ENCODE measurements at regions not wholly inside any gene's neighbourhood (a gene's known extent, or its start where the extent isn't known, plus 50 kb on each side); places are given as distances from the start of the nearest gene placed in this dataset.

DNA sequence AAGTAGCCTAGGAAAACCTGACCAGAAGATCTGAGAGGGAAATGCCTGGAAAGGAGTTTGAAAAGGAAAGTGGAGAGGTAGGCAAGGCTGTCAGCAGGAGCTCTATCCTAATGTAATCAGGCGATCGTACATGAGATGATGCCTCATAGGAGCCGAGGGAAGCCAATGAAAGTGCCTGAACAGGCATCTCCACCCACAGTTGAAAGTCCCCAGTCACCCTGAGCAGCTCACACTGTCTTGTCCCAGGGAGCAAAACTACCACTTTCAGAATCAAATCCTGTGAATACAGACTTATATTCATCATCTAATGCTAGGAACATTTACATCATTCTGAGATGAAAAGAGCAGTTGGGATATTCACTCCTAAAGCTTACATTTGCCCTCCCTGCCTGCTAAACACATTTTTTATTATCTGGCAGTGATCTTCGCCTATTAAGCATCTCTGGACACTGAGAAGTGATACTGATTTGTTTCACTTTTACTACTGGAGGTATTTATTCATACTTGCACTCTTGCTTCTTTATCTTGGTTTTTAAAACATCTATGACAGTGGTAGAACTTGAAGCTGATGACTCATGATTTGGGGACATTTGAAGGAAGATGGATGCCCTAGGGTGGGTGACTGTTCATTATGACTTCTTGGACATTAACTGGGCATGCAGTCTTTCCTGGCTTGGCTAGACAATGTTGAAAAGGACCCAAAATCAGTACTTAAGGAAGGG is 221.6 kb downstream of the SEC16B start:
- WGBS, 3 donors, result 64 to 78% (median 75%) methylated on average over 4 of the region's 4 CpGs
- Histone ChIP-seq H3K27me3 (ENCODE audit: control insufficient read depth in 3 of 3, insufficient read depth in 3 of 3, low read length in 3 of 3) (no peaks in the 10 kb centered on the region), H3K4me3 (ENCODE audit: low read depth in 1 of 3, low read length in 3 of 3) (no peak overlapping the region), H3K27ac (ENCODE audit: low read depth in 1 of 3, low read length in 2 of 3) (no peak overlapping the region), H3K4me1 (ENCODE audit: control insufficient read depth in 3 of 3, insufficient read depth in 2 of 3, low read depth in 1 of 3, low read length in 2 of 3) (no peaks in the 10 kb centered on the region), H3K36me3 (ENCODE audit: control insufficient read depth in 3 of 3, insufficient read depth in 2 of 3, low read depth in 1 of 3, low read length in 3 of 3) (no peaks in the 10 kb centered on the region), H3K9me3 (ENCODE audit: control insufficient read depth in 2 of 2, insufficient read depth in 1 of 2, low read depth in 1 of 2, low read length in 1 of 2) (no peaks in the 10 kb centered on the region)
- FAIRE-seq, result no peak
- no peak for DNase-seq

DNA sequence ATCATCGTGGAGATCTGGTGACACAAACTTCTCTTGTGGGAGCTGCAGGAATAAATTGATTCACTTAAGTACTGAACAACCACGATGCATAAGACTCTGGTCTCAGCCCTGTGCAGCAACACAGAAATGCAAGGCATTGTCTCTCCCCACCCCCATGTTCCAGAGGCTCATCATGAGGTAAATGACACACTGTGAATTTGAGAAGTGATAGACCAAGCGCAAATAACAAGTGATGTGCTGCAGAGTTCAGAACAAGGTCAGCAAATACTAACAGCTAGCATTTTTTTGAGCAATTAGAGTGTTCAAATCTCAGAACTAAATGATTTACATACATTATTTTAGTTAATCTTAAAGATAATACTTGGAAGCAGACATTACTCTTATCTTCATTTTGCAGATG is 223.7 kb downstream of the SEC16B start:
- Histone ChIP-seq H3K9me3 (ENCODE audit: control insufficient read depth in 2 of 2, insufficient read depth in 1 of 2, low read depth in 1 of 2, low read length in 1 of 2) (no peaks in the 10 kb centered on the region), H3K27ac (ENCODE audit: low read depth in 1 of 3, low read length in 2 of 3) (no peak overlapping the region), H3K36me3 (ENCODE audit: control insufficient read depth in 3 of 3, insufficient read depth in 2 of 3, low read depth in 1 of 3, low read length in 3 of 3) (no peaks in the 10 kb centered on the region), H3K4me1 (ENCODE audit: control insufficient read depth in 3 of 3, insufficient read depth in 2 of 3, low read depth in 1 of 3, low read length in 2 of 3) (no peaks in the 10 kb centered on the region), H3K4me3 (ENCODE audit: low read depth in 1 of 3, low read length in 3 of 3) (no peak overlapping the region), H3K27me3 (ENCODE audit: control insufficient read depth in 3 of 3, insufficient read depth in 3 of 3, low read length in 3 of 3) (no peaks in the 10 kb centered on the region)
- 59 to 62% (median 61%) methylated on average over 3 of the region's 3 CpGs for WGBS, 3 donors
- DNase-seq (no peak), FAIRE-seq (no peak)

DNA sequence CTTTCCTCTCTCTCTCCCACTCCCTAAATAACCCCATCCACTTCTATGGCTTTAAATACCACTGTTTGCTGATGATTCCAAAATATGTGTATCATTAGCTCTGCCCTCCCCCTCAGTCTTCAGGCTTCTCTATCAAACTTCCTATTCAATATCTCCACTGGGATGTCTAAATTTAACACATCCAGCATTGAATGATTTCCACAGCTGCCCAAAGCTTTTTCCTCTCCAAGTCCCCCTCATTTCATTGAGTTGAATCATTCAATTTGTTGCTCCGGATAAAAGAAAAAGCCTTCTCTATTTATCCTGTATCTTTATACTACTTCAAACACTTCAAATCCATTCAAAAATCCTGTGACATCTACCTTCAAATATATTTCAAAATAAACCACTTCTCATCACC is 225.0 kb downstream of the SEC16B start:
- no peak overlapping the region for H3K27ac ChIP-seq (ENCODE audit: low read depth in 1 of 3, low read length in 2 of 3)
- FAIRE-seq, result no peak
- 81 to 93% (median 88%) methylated on average over 1 of the region's 1 CpG for WGBS, 3 donors
- H3K27me3 ChIP-seq (ENCODE audit: control insufficient read depth in 3 of 3, insufficient read depth in 3 of 3, low read length in 3 of 3), result no peaks in the 10 kb centered on the region
- H3K4me3 ChIP-seq (ENCODE audit: low read depth in 1 of 3, low read length in 3 of 3), result no peak overlapping the region
- no peaks in the 10 kb centered on the region for H3K4me1 ChIP-seq (ENCODE audit: control insufficient read depth in 3 of 3, insufficient read depth in 2 of 3, low read depth in 1 of 3, low read length in 2 of 3)
- no peak for DNase-seq
- no peaks in the 10 kb centered on the region for H3K36me3 ChIP-seq (ENCODE audit: control insufficient read depth in 3 of 3, insufficient read depth in 2 of 3, low read depth in 1 of 3, low read length in 3 of 3)
- no peaks in the 10 kb centered on the region for H3K9me3 ChIP-seq (ENCODE audit: control insufficient read depth in 2 of 2, insufficient read depth in 1 of 2, low read depth in 1 of 2, low read length in 1 of 2)

DNA sequence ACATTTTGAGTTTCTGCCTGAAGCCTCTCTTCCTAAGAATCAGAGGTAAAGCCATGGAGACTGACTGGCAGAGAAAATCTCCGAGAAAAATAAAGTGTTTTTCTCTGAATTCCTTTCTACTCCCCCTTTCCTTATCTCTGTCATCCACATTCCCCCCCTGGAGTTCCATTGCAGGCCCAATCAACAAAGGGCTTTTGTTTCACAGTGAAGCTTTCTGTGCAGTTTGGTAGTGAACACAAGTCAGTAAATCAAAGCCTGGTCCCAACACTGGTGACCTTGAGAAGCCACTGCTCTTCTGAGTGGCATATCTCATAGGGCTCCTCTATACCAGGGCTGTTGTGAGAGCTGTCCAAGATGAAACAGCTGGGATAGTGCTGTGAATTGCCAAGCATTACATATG is 228.4 kb downstream of the SEC16B start:
- WGBS, 3 donors, result 20 to 31% (median 30%) methylated on average over 1 of the region's 1 CpG

DNA sequence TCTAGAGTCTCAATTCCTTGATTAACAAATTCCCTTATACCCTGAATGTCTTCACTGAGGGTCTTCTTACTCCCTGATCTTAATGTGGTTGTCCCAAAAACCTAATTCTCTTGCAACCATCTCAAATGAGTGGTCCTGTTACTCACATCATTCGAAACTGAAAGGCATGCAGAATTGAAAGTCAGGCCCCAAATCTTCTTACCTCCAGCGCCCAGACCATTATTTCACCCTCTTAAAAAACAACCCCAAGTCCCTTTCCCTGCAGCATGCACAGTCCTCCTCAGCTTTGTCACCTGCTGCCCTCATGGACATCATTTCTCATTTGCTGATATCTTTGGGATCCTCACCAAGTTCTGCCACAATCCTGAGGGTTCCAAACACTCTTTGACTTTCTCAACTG is 230.1 kb downstream of the SEC16B start:
- 69 to 85% (median 78%) methylated on average over 2 of the region's 2 CpGs for WGBS, 3 donors

More for the DNA sequence above, 228.4 kb downstream of the SEC16B start:
- Histone ChIP-seq H3K27ac (ENCODE audit: low read depth in 1 of 3, low read length in 2 of 3) (no peak overlapping the region), H3K36me3 (ENCODE audit: control insufficient read depth in 3 of 3, insufficient read depth in 2 of 3, low read depth in 1 of 3, low read length in 3 of 3) (no peaks in the 10 kb centered on the region), H3K4me1 (ENCODE audit: control insufficient read depth in 3 of 3, insufficient read depth in 2 of 3, low read depth in 1 of 3, low read length in 2 of 3) (no peaks in the 10 kb centered on the region), H3K4me3 (ENCODE audit: low read depth in 1 of 3, low read length in 3 of 3) (no peak overlapping the region), H3K27me3 (ENCODE audit: control insufficient read depth in 3 of 3, insufficient read depth in 3 of 3, low read length in 3 of 3) (no peaks in the 10 kb centered on the region), H3K9me3 (ENCODE audit: control insufficient read depth in 2 of 2, insufficient read depth in 1 of 2, low read depth in 1 of 2, low read length in 1 of 2) (no peaks in the 10 kb centered on the region)
- FAIRE-seq (no peak), DNase-seq (no peak)

DNA sequence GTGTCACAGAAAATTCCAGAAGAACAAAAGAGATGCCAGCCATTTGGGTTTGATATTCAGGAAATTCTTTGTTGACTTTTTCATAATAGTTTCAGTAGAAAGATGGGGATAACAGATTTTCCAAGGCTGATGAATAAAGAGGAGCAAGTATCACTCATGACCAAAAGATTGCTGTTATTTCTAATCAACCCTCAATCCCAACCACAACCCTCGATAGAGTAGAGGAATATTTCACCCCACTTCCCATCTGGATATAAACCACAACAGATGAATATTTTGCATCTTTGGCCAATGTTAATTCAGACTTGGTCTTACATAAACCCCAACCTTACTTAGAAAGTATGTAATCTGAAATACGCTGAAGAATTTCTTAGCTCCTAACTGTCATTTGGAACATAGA is 232.4 kb downstream of the SEC16B start:
- Histone ChIP-seq H3K27me3 (ENCODE audit: control insufficient read depth in 3 of 3, insufficient read depth in 3 of 3, low read length in 3 of 3) (no peaks in the 10 kb centered on the region), H3K36me3 (ENCODE audit: control insufficient read depth in 3 of 3, insufficient read depth in 2 of 3, low read depth in 1 of 3, low read length in 3 of 3) (no peaks in the 10 kb centered on the region), H3K4me1 (ENCODE audit: control insufficient read depth in 3 of 3, insufficient read depth in 2 of 3, low read depth in 1 of 3, low read length in 2 of 3) (no peaks in the 10 kb centered on the region), H3K4me3 (ENCODE audit: low read depth in 1 of 3, low read length in 3 of 3) (no peak overlapping the region), H3K27ac (ENCODE audit: low read depth in 1 of 3, low read length in 2 of 3) (no peak overlapping the region), H3K9me3 (ENCODE audit: control insufficient read depth in 2 of 2, insufficient read depth in 1 of 2, low read depth in 1 of 2, low read length in 1 of 2) (no peaks in the 10 kb centered on the region)
- DNase-seq (no peak), FAIRE-seq (no peak)
- WGBS, 3 donors, result 77 to 96% (median 88%) methylated on average over 2 of the region's 2 CpGs

More for the DNA sequence above, 230.1 kb downstream of the SEC16B start:
- H3K27ac ChIP-seq (ENCODE audit: low read depth in 1 of 3, low read length in 2 of 3), result no peak overlapping the region
- H3K36me3 ChIP-seq (ENCODE audit: control insufficient read depth in 3 of 3, insufficient read depth in 2 of 3, low read depth in 1 of 3, low read length in 3 of 3), result no peaks in the 10 kb centered on the region
- H3K4me1 ChIP-seq (ENCODE audit: control insufficient read depth in 3 of 3, insufficient read depth in 2 of 3, low read depth in 1 of 3, low read length in 2 of 3), result no peaks in the 10 kb centered on the region
- FAIRE-seq (no peak), DNase-seq (no peak)
- no peaks in the 10 kb centered on the region for H3K27me3 ChIP-seq (ENCODE audit: control insufficient read depth in 3 of 3, insufficient read depth in 3 of 3, low read length in 3 of 3)
- no peaks in the 10 kb centered on the region for H3K9me3 ChIP-seq (ENCODE audit: control insufficient read depth in 2 of 2, insufficient read depth in 1 of 2, low read depth in 1 of 2, low read length in 1 of 2)
- H3K4me3 ChIP-seq (ENCODE audit: low read depth in 1 of 3, low read length in 3 of 3), result no peak overlapping the region

DNA sequence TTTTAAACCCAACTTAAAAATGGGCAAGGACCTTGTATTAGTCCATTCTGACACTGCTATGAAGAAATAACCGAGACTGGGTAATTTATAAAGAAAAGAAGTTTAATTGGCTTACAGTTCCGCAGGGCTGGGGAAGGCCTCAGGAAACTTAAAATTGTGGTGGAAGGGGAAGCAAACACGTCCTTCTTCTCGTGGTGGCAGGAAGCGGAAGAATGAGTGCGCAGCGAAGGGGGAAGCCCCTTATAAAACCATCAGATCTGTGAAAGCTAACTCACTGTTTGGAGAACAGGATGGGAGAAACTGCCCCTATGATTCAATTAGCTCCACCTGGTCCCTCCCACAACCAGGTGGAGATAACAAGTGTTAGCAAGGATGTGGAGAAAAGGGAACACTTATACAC is 237.7 kb downstream of the SEC16B start:
- Histone ChIP-seq H3K27ac (ENCODE audit: low read depth in 1 of 3, low read length in 2 of 3) (no peak overlapping the region), H3K4me1 (ENCODE audit: control insufficient read depth in 3 of 3, insufficient read depth in 2 of 3, low read depth in 1 of 3, low read length in 2 of 3) (no peaks in the 10 kb centered on the region), H3K36me3 (ENCODE audit: control insufficient read depth in 3 of 3, insufficient read depth in 2 of 3, low read depth in 1 of 3, low read length in 3 of 3) (no peaks in the 10 kb centered on the region), H3K27me3 (ENCODE audit: control insufficient read depth in 3 of 3, insufficient read depth in 3 of 3, low read length in 3 of 3) (no peaks in the 10 kb centered on the region), H3K4me3 (ENCODE audit: low read depth in 1 of 3, low read length in 3 of 3) (no peak overlapping the region), H3K9me3 (ENCODE audit: control insufficient read depth in 2 of 2, insufficient read depth in 1 of 2, low read depth in 1 of 2, low read length in 1 of 2) (no peaks in the 10 kb centered on the region)
- 63 to 78% (median 78%) methylated on average over 7 of the region's 7 CpGs for WGBS, 3 donors
- FAIRE-seq (no peak), DNase-seq (no peak)

DNA sequence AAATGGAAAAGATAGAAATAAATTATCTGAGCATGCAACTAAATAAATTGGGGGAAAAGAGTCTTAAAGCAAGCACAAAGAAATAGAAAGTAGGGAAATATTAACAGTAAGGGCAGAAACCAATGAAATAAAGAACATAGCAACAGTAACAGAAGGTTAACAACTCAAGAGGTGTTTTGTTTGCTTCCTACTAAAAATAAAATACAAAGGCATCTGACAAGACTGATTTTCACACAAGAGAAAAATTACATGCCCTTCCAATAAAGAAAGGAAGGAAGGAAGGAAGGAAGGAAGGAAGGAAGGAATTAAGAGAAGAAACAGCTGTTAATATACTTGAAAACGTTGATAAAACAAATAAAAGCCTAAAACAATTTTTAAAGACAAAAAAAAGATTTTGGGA is 240.2 kb downstream of the SEC16B start:
- 6 to 12% (median 10%) methylated on average over 1 of the region's 1 CpG for WGBS, 3 donors
- FAIRE-seq, result no peak
- H3K9me3 ChIP-seq (ENCODE audit: control insufficient read depth in 2 of 2, insufficient read depth in 1 of 2, low read depth in 1 of 2, low read length in 1 of 2), result no peaks in the 10 kb centered on the region
- no peak overlapping the region for H3K27ac ChIP-seq (ENCODE audit: low read depth in 1 of 3, low read length in 2 of 3)
- no peaks in the 10 kb centered on the region for H3K4me1 ChIP-seq (ENCODE audit: control insufficient read depth in 3 of 3, insufficient read depth in 2 of 3, low read depth in 1 of 3, low read length in 2 of 3)
- no peaks in the 10 kb centered on the region for H3K36me3 ChIP-seq (ENCODE audit: control insufficient read depth in 3 of 3, insufficient read depth in 2 of 3, low read depth in 1 of 3, low read length in 3 of 3)
- DNase-seq, result no peak
- no peaks in the 10 kb centered on the region for H3K27me3 ChIP-seq (ENCODE audit: control insufficient read depth in 3 of 3, insufficient read depth in 3 of 3, low read length in 3 of 3)
- H3K4me3 ChIP-seq (ENCODE audit: low read depth in 1 of 3, low read length in 3 of 3), result no peak overlapping the region

DNA sequence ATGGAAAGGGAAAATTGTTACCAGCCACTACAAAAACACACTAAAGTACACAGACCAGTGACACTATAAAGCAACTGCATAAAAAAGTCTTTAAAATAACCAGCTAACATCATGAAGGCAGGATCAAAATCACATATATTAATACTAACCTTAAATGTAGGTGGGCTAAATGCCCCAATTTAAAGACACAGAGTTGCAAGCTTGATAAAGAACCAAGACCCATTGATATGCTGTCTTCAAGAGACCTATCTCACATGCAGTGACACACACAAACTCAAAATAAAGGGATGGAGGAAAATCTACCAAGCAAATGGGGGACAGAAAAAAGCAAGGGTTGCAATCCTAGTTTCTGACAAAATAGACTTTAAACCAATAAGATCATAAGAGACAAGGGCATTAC is 246.3 kb downstream of the SEC16B start:
- no peak overlapping the region for H3K4me3 ChIP-seq (ENCODE audit: low read depth in 1 of 3, low read length in 3 of 3)
- FAIRE-seq (no peak), DNase-seq (no peak)
- no peaks in the 10 kb centered on the region for H3K27me3 ChIP-seq (ENCODE audit: control insufficient read depth in 3 of 3, insufficient read depth in 3 of 3, low read length in 3 of 3)
- no peaks in the 10 kb centered on the region for H3K36me3 ChIP-seq (ENCODE audit: control insufficient read depth in 3 of 3, insufficient read depth in 2 of 3, low read depth in 1 of 3, low read length in 3 of 3)
- H3K9me3 ChIP-seq (ENCODE audit: control insufficient read depth in 2 of 2, insufficient read depth in 1 of 2, low read depth in 1 of 2, low read length in 1 of 2), result peaks cover 0 to 7% of the 10 kb centered on the region in 2 donors
- no peaks in the 10 kb centered on the region for H3K4me1 ChIP-seq (ENCODE audit: control insufficient read depth in 3 of 3, insufficient read depth in 2 of 3, low read depth in 1 of 3, low read length in 2 of 3)
- no peak overlapping the region for H3K27ac ChIP-seq (ENCODE audit: low read depth in 1 of 3, low read length in 2 of 3)

Data from small intestine (tissue), 7 donors.